IgD-negative memory B cell (primary cell): ENCODE measurements at regions not wholly inside any gene's neighbourhood (a gene's known extent, or its start where the extent isn't known, plus 50 kb on each side); places are given as distances from the start of the nearest gene placed in this dataset.

Experiments
- H3K27ac Mint-ChIP-seq, 3 donors: one replicate each; pipeline ENCODE4 v1.8.0; 2020 to 2022; ENCODE audit warnings: mild to moderate bottlenecking in 3 of 3, mixed read lengths in 3 of 3, moderate library complexity in 1 of 3
- H3K27me3 Mint-ChIP-seq: one replicate; pipeline ENCODE4 v1.8.0; 2021; ENCODE audit warnings: mixed read lengths
- H3K36me3 Mint-ChIP-seq: one replicate; pipeline ENCODE4 v1.8.0; 2020; ENCODE audit warnings: mild to moderate bottlenecking, mixed read lengths
- H3K4me1 Mint-ChIP-seq, 3 donors: one replicate each; pipeline ENCODE4 v1.8.0; 2020 to 2022; ENCODE audit warnings: mixed read lengths in 3 of 3, mild to moderate bottlenecking in 1 of 3
- H3K4me3 Mint-ChIP-seq, 4 donors: one replicate each; pipeline ENCODE4 v1.8.0; 2020 to 2022; ENCODE audit warnings: mild to moderate bottlenecking in 4 of 4, mixed read lengths in 4 of 4, moderate library complexity in 3 of 4
- H3K9me3 Mint-ChIP-seq, 3 donors: one replicate each; pipeline ENCODE4 v1.8.0; 2020 to 2021; ENCODE audit warnings: mixed read lengths in 3 of 3, mild to moderate bottlenecking in 1 of 3

GRCh38 chr5:130282049-130282448 lies 377.8 kb downstream of the CHSY3 start:
- Mint-ChIP-seq H3K27me3 (peaks cover 1% of the 10 kb centered on the region), H3K36me3 (no peaks in the 10 kb centered on the region), H3K9me3 (no peaks in the 10 kb centered on the region), H3K4me1 (no peaks in the 10 kb centered on the region), H3K27ac (no peak overlapping the region), H3K4me3 (no peak overlapping the region)

DNA sequence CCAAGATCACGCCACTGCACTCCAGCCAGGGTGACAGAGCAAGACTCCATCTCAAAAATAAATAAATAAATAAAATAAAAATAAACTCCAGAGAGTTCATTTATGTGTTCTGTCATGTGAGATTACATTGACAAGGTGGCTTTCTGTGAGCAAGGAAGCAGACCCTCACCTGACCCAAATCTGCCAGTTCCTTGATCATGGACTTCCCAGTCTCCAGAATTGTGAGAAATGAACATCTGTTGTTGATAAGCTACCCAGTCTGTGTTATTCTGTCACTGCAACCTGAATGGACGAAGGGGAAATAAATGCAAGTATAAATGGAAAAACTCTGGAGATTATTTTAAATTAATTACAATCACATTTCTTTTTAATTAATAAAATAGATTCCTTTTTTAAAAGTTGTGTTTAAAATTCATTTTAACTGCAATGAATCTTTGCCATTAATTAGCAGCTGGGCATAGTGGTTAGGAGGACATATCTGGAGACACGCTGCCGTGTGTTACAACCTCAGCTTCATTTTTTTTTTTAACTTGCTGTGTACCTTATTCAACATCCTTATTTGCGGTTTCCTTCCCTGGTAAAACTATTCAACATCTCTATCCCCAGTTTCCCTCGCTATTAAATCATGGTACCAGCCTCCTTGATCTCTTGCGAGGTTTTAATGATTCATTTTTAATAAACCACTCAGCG lies 376.4 kb downstream of the CHSY3 start:
- no peak overlapping the region for H3K27ac Mint-ChIP-seq

DNA sequence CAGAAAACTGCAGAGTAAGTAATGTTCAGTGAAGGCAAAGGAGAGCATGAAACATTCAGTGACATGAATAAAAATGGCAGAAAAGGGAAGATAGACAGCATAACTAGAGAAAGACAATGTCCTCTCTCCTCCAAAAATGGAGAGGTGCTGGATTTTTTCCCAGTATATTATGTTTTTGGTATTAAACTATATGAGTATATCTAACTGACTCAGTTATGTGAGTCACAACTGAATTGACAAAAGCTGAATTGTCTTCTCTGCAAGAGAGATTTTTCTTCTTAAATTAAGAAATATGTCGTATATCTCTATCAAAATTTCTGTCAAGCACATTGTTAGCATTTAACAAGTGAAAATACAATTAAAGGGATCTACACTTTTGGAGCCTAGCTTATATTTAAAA lies 375.1 kb downstream of the CHSY3 start:
- Mint-ChIP-seq H3K9me3 (no peaks in the 10 kb centered on the region), H3K36me3 (no peaks in the 10 kb centered on the region), H3K4me3 (no peak overlapping the region), H3K27ac (no peak overlapping the region), H3K4me1 (no peaks in the 10 kb centered on the region), H3K27me3 (peaks cover 3% of the 10 kb centered on the region)

More for the DNA sequence above, 376.4 kb downstream of the CHSY3 start:
- Mint-ChIP-seq H3K36me3 (no peaks in the 10 kb centered on the region), H3K9me3 (no peaks in the 10 kb centered on the region), H3K4me1 (no peaks in the 10 kb centered on the region), H3K4me3 (no peak overlapping the region), H3K27me3 (peaks cover 3% of the 10 kb centered on the region)

DNA sequence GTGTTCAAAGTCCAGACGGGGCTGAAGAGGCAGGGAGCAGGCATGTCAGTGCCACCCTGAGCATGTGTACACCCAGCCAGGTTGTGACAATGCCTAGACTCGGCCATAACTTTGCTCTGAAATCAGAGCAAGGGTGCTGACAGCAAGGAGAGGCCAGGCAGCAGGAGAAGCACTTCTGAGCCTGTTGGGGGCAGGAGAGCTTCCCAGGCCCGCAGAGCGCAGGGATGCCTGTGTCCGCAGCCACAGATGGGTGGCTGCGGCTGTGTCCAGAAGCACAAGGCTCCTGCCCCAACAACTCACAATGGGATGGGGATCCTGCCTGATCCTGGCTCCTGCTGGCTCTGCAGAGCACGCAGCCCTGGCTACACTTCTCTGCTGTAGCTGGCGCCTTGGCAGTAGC lies 373.9 kb downstream of the CHSY3 start:
- peaks cover 3% of the 10 kb centered on the region for H3K27me3 Mint-ChIP-seq
- H3K4me3 Mint-ChIP-seq: no peak overlapping the region
- H3K9me3 Mint-ChIP-seq: no peaks in the 10 kb centered on the region
- H3K4me1 Mint-ChIP-seq: no peaks in the 10 kb centered on the region
- no peak overlapping the region for H3K27ac Mint-ChIP-seq
- no peaks in the 10 kb centered on the region for H3K36me3 Mint-ChIP-seq

GRCh38 chr5:130277522-130277921 lies 373.3 kb downstream of the CHSY3 start:
- Mint-ChIP-seq H3K4me1 (no peaks in the 10 kb centered on the region), H3K27me3 (peaks cover 3% of the 10 kb centered on the region), H3K36me3 (no peaks in the 10 kb centered on the region), H3K4me3 (no peak overlapping the region), H3K9me3 (no peaks in the 10 kb centered on the region), H3K27ac (no peak overlapping the region)

DNA sequence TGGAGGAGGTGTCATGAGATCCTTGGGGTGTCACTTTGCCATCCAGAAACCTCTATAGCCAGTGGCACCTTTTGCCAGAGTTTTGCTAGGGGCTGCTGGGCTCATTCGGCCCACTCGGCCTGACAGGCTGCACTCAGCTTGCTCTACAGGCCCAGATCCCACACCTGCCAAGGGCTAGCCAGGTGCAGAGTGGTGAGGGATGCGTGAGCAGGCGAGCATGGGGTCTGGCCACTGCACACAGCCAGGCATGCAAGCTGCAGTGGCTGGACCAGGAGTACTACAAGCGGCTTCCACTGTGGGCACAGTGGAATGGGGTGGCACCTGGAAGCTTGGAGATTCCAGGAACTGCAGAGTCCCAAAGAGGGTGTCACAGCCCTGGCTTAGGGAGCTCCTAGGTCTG lies 372.7 kb downstream of the CHSY3 start:
- H3K9me3 Mint-ChIP-seq: no peaks in the 10 kb centered on the region
- H3K4me1 Mint-ChIP-seq: no peaks in the 10 kb centered on the region
- no peak overlapping the region for H3K4me3 Mint-ChIP-seq
- H3K27me3 Mint-ChIP-seq: peaks cover 3% of the 10 kb centered on the region
- H3K36me3 Mint-ChIP-seq: no peaks in the 10 kb centered on the region
- no peak overlapping the region for H3K27ac Mint-ChIP-seq

DNA sequence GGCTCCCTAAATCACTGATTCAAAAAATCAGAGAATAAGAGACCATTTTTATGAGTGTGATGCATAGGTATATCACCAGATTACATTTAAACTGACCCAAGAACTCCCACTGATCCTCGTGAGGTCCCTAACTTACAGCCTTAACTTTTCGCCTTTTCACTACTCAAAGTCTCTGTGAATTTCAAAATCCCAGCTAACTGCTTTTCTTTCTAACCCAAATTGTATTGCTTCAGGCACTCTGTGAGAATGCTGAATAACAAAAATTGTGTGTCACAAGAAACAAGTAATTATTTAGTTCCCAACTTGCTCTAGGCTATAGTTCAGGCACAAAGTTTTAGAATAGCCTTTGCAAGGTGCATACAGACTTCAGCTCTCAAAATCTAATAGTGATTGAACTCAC lies 368.6 kb downstream of the CHSY3 start:
- no peak overlapping the region for H3K4me3 Mint-ChIP-seq
- no peaks in the 10 kb centered on the region for H3K4me1 Mint-ChIP-seq
- H3K9me3 Mint-ChIP-seq: peaks cover 0 to 1% (median 0%) of the 10 kb centered on the region in 3 donors
- H3K36me3 Mint-ChIP-seq: no peaks in the 10 kb centered on the region
- H3K27me3 Mint-ChIP-seq: peaks cover 3% of the 10 kb centered on the region
- no peak overlapping the region for H3K27ac Mint-ChIP-seq

DNA sequence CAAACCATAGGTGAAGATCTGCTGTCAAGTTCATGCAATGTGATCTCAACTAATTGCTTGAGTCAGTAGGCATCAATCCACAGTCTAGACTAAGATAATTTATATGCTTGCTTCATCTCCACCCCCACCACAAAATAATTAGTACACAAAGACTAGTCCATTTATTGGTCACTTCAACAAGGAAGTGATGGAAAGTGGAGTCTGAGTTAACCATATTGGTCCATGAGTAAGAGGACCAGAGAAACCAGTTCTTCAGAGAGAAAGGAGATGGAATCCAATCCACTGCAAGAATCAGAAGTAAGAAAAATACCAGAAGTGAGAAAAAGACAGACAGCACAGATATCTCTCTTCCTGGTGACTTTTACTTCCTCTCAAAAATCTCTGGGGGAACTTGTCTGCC lies 366.5 kb downstream of the CHSY3 start:
- H3K9me3 Mint-ChIP-seq: peaks cover 0 to 1% (median 0%) of the 10 kb centered on the region in 3 donors

GRCh38 chr5:130268489-130268888 lies 364.2 kb downstream of the CHSY3 start:
- H3K4me3 Mint-ChIP-seq: no peak overlapping the region
- H3K27me3 Mint-ChIP-seq: no peaks in the 10 kb centered on the region
- H3K9me3 Mint-ChIP-seq: peaks cover 0 to 1% (median 0%) of the 10 kb centered on the region in 3 donors

More for the DNA sequence above, 366.5 kb downstream of the CHSY3 start:
- no peak overlapping the region for H3K4me3 Mint-ChIP-seq
- H3K36me3 Mint-ChIP-seq: no peaks in the 10 kb centered on the region
- H3K27me3 Mint-ChIP-seq: peaks cover 2% of the 10 kb centered on the region
- no peak overlapping the region for H3K27ac Mint-ChIP-seq
- H3K4me1 Mint-ChIP-seq: no peaks in the 10 kb centered on the region

DNA sequence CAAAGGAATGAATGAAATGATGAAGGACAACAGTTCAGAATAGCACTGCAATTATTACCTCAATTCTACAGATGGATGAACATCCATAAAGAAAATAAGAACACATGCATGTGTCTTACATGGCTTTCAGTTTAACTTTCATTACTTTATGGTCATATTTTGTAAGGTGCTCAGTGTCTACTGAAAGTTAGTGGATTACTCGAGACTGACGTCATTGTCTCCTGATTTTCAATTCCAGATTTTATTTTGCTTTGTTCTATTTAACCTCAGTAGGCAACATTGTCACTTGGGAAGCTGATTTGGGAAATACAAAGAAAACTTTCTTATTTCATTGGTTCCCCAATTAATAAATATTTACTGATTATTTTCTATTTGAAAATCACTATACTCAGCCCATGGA lies 363.7 kb downstream of the CHSY3 start:
- Mint-ChIP-seq H3K27me3 (no peaks in the 10 kb centered on the region), H3K27ac (no peak overlapping the region), H3K4me3 (no peak overlapping the region), H3K4me1 (no peaks in the 10 kb centered on the region), H3K9me3 (peaks cover 0 to 1% (median 0%) of the 10 kb centered on the region in 3 donors), H3K36me3 (no peaks in the 10 kb centered on the region)

More at GRCh38 chr5:130268489-130268888, 364.2 kb downstream of the CHSY3 start:
- Mint-ChIP-seq H3K27ac (no peak overlapping the region), H3K4me1 (no peaks in the 10 kb centered on the region), H3K36me3 (no peaks in the 10 kb centered on the region)

- no peaks in the 10 kb centered on the region for H3K36me3 Mint-ChIP-seq
- no peak overlapping the region for H3K4me3 Mint-ChIP-seq
- H3K9me3 Mint-ChIP-seq: peaks cover 0 to 9% (median 3%) of the 10 kb centered on the region in 3 donors
- no peak overlapping the region for H3K27ac Mint-ChIP-seq
- H3K4me1 Mint-ChIP-seq: no peaks in the 10 kb centered on the region
- H3K27me3 Mint-ChIP-seq: no peaks in the 10 kb centered on the region
Observed at GRCh38 chr5:130260481-130260880, 356.2 kb downstream of the CHSY3 start.

- Mint-ChIP-seq H3K9me3 (peaks cover 0 to 14% (median 3%) of the 10 kb centered on the region in 3 donors), H3K4me3 (no peak overlapping the region), H3K4me1 (no peaks in the 10 kb centered on the region), H3K27me3 (no peaks in the 10 kb centered on the region), H3K27ac (no peak overlapping the region), H3K36me3 (no peaks in the 10 kb centered on the region)
Observed at GRCh38 chr5:130251931-130252330, 347.7 kb downstream of the CHSY3 start.

- Mint-ChIP-seq H3K4me1 (no peaks in the 10 kb centered on the region), H3K36me3 (no peaks in the 10 kb centered on the region), H3K27ac (no peak overlapping the region), H3K27me3 (no peaks in the 10 kb centered on the region), H3K4me3 (no peak overlapping the region), H3K9me3 (no peaks in the 10 kb centered on the region)
Observed at GRCh38 chr5:130243641-130244040, 339.4 kb downstream of the CHSY3 start.

DNA sequence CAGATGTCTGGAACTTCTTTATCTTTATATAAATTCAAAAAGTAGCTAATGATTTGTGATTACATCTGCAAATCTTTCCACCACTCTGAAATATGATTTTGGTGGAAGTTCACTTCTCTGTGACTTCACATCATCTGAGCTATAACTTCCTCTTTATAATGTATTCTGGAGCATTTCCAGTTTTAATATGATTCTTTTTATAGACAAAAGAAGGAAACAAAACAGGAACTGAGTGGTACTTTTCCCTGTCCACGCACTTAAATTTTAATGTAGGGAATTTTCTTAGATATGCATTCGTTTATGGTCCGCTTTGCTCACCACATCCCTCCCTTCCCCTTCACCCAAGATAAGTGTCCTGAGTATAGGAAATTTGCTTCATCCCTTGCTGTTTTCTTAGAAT lies 333.5 kb downstream of the CHSY3 start:
- H3K9me3 Mint-ChIP-seq: peaks cover 2 to 5% (median 3%) of the 10 kb centered on the region in 3 donors
- no peaks in the 10 kb centered on the region for H3K4me1 Mint-ChIP-seq
- H3K27ac Mint-ChIP-seq: no peak overlapping the region
- H3K4me3 Mint-ChIP-seq: no peak overlapping the region
- no peaks in the 10 kb centered on the region for H3K36me3 Mint-ChIP-seq
- H3K27me3 Mint-ChIP-seq: no peaks in the 10 kb centered on the region
